PC-9 (cell line): ENCODE measurements at regions not wholly inside any gene's neighbourhood (a gene's known extent, or its start where the extent isn't known, plus 50 kb on each side); places are given as distances from the start of the nearest gene placed in this dataset.
A peak's percentile ranks its signal among the peaks of the same experiment; 100 is the strongest.
"Not testable (repeated sequence)": the region's sequence is repeated elsewhere in the genome, so short reads cannot be mapped to it uniquely, and the experiment has no call there.

Experiments
- BruUV-seq: library from RNA; stranded (reverse); fragments of 400-500 nt; replicated peaks from 2 replicates; lab custom pipeline; 2021; lab: Mats Ljungman, UMichigan
- CTCF ChIA-PET: fragments of 300-600 bp; sonication (Branson Sonifier 250); formaldehyde crosslinking; loops from one replicate; lab custom pipeline; 2022; ENCODE audit warnings: antibody characterized with exemption; lab: Charles Lee
- POLR2A ChIA-PET: fragments of 300-600 bp; sonication (Branson Sonifier 250); formaldehyde crosslinking; loops from one replicate; lab custom pipeline; 2022; ENCODE audit warnings: antibody characterized with exemption; ENCODE audit not compliant: unreplicated experiment; lab: Charles Lee
- DNase-seq, 2 experiments: peaks; one replicate each; pipeline versions ENCODE4 v3.0.0 to v3.0.0-alpha.2; 2015 to 2022; ENCODE audit warnings: mixed read lengths in 1 of 2
- H2AFZ ChIP-seq: fragments of 200-600 bp; sonication (generic); 2 replicates; pipeline ENCODE4 v1.8.1; 2017; ENCODE audit warnings: antibody characterized with exemption
- H3F3A ChIP-seq: fragments of 200-600 bp; sonication (generic); 2 replicates; pipeline ENCODE4 v1.8.1; 2017; ENCODE audit warnings: antibody characterized with exemption, mild to moderate bottlenecking, low read depth; ENCODE audit not compliant: insufficient read depth
- H3K27ac ChIP-seq: fragments of 200-600 bp; sonication (generic); 2 replicates; pipeline ENCODE4 v1.6.1; 2016; ENCODE audit warnings: mixed run types
- H3K27me3 ChIP-seq: fragments of 200-600 bp; sonication (generic); 2 replicates; pipeline ENCODE4 v1.6.1; 2016; ENCODE audit warnings: low read depth, mixed run types; ENCODE audit not compliant: insufficient read depth
- H3K36me3 ChIP-seq: fragments of 200-600 bp; sonication (generic); 2 replicates; pipeline ENCODE4 v1.6.1; 2016; ENCODE audit warnings: low read depth, mixed run types
- H3K4me1 ChIP-seq: fragments of 200-600 bp; sonication (generic); replicated peaks from 2 replicates; pipeline ENCODE4 v1.6.1; 2016; ENCODE audit warnings: mixed run types; ENCODE audit not compliant: insufficient read depth
- H3K4me2 ChIP-seq: fragments of 200-600 bp; sonication (generic); 2 replicates; pipeline ENCODE4 v1.6.1; 2017; ENCODE audit warnings: mixed run types
- H3K4me3 ChIP-seq: fragments of 200-600 bp; sonication (generic); 2 replicates; pipeline ENCODE4 v1.6.1; 2016; ENCODE audit warnings: mixed run types
- H3K79me2 ChIP-seq: fragments of 200-600 bp; sonication (generic); 2 replicates; pipeline ENCODE4 v1.6.1; 2017; ENCODE audit warnings: low read depth, mixed run types
- H3K9me2 ChIP-seq: fragments of 200-600 bp; sonication (generic); 2 replicates; pipeline ENCODE4 v1.8.1; 2017; ENCODE audit warnings: mild to moderate bottlenecking; ENCODE audit not compliant: insufficient read depth
- H3K9me3 ChIP-seq: fragments of 200-600 bp; sonication (generic); 2 replicates; pipeline ENCODE4 v1.8.1; 2016; ENCODE audit warnings: low read depth; ENCODE audit not compliant: insufficient read depth
- H4K20me1 ChIP-seq: fragments of 200-600 bp; sonication (generic); 2 replicates; pipeline ENCODE4 v1.8.1; 2017; ENCODE audit not compliant: insufficient read depth
- CTCF ChIP-seq: fragments of 200-600 bp; sonication (generic); conservative IDR thresholded peaks from 2 replicates; pipeline ENCODE4 v1.6.1; 2017; ENCODE audit warnings: mixed run types, antibody characterized with exemption, mild to moderate bottlenecking, moderate library complexity
- EZH2 ChIP-seq: fragments of 200-600 bp; sonication (generic); IDR thresholded peaks from 2 replicates; pipeline ENCODE4 v1.8.0; 2017; ENCODE audit warnings: antibody characterized with exemption, low read depth
- intact Hi-C: fragments of 100-400 bp; cut with micrococcal nuclease; formaldehyde crosslinking; loops from one replicate; pipeline ENCODE4 v1.10.0; 2022; ENCODE audit not compliant: unreplicated experiment

DNA sequence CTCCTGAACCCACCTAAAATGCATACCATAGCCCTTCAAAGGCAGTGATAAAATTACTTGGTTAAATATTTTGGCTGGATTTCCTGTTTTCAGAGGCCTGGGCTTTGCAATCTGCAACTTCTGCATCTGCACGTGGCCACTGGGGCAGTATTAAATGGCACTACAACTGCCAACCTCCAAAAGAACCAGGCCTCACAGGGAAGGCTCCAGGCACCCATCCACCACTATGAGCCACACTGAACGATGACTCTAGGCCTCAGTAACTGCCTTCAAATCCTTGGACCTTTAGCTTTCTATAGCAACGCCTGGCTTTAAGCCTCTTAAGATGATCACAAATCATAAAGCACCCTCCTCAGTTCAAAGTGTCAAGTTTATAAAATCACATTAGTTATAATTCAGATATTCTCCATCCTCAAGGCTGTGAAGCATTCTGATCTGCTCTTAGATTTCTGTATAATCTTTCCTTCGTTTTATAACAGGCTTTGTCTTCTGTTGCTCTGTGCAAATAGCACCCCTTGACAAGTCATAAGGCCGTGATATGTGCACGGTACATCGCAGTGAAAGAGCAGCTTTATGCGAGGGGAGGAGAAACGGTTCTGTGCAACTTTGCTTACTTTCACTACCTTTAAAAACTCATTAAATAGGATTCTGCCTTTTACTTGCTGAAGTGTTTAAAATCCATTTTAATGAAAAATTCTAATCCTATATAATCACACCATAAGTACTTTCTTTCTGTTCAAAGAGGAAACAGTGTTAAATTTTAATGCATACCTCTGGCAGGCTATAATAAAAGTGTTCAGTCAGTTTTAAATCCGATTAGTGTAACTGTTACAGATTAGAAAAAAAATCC, 196.4 kb upstream of the G2E3 start:
- H3K4me2 ChIP-seq: peak overlapping the region; percentile 67
- BruUV-seq: no TSS peak
- CTCF ChIA-PET: no interaction called here

GRCh38 chr14:30363219-30363880, 195.6 kb upstream of the G2E3 start:
- CTCF ChIA-PET, H3K4me1 ChIP-seq, H3K27ac ChIP-seq, H3K36me3 ChIP-seq, intact Hi-C loops, H3F3A ChIP-seq, BruUV-seq, H3K9me3 ChIP-seq, H3K27me3 ChIP-seq, DNase-seq, H3K9me2 ChIP-seq, H4K20me1 ChIP-seq, H3K79me2 ChIP-seq, POLR2A ChIA-PET: not testable (repeated sequence)
- H3K4me3 ChIP-seq: peak overlapping the region; percentile 52
- H3K4me2 ChIP-seq: peak overlapping the region; percentile 67
- peak overlapping the region; percentile 74 for H2AFZ ChIP-seq

More for the DNA sequence above, 196.4 kb upstream of the G2E3 start:
- no peak for DNase-seq
- Histone ChIP-seq H3K79me2 (no peaks in the 10 kb centered on the region), H3K4me3 (peak overlapping the region; percentile 52), H3K4me1 (no peaks in the 10 kb centered on the region), H3F3A (no peaks in the 10 kb centered on the region), H3K27me3 (no peaks in the 10 kb centered on the region), H3K27ac (no peak overlapping the region), H3K36me3 (no peaks in the 10 kb centered on the region), H4K20me1 (no peaks in the 10 kb centered on the region), H3K9me3 (no peaks in the 10 kb centered on the region), H2AFZ (peak overlapping the region; percentile 74), H3K9me2 (no peaks in the 10 kb centered on the region)
- POLR2A ChIA-PET: no interaction called here
- intact Hi-C loops: no loop called here
- TF ChIP-seq EZH2 (no peak), CTCF (no peak)

DNA sequence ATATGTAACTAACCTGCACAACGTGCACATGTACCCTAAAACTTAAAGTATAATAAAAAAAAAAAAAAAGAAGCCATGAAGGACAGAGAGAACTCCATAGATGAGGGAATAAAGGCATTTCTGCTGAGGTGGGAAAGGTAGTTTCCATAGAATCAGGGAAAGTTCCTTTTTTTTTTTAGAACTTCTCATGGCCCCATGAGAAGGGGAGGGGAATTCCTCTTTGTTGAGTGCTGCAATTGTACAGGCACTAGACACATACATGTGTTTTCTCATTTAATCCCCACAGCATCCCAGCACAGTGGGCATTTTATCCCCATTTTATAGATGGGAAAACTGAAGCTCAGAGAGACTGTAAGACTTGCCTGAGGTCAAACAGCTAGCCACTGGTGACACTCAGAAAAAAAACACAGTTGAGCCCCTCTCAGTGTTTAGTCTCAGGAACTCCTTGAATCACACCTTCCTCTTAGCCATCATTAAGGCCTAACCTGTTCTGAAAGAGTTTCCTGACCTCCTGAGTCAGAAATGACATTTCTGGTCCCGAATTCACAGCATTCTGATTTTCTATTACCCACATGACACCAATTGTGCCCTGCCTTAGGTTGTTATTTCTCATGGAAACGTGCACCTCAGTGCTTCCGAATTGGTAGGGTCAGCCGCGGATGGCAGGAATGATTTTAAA, 189.3 kb upstream of the G2E3 start:
- no peaks in the 10 kb centered on the region for H3K9me2 ChIP-seq
- no peak overlapping the region for H3K4me2 ChIP-seq
- no peaks in the 10 kb centered on the region for H3K4me1 ChIP-seq
- H3K36me3 ChIP-seq: no peaks in the 10 kb centered on the region
- H4K20me1 ChIP-seq: no peaks in the 10 kb centered on the region
- no peak for DNase-seq
- no peak overlapping the region for H3K27ac ChIP-seq
- no peaks in the 10 kb centered on the region for H3K9me3 ChIP-seq
- no TSS peak for BruUV-seq
- no peak for TF ChIP-seq CTCF
- TF ChIP-seq EZH2: no peak
- no peaks in the 10 kb centered on the region for H3F3A ChIP-seq
- intact Hi-C loops: no loop called here
- POLR2A ChIA-PET: no interaction called here
- no peaks in the 10 kb centered on the region for H3K27me3 ChIP-seq
- H3K4me3 ChIP-seq: no peak overlapping the region
- no peak overlapping the region for H2AFZ ChIP-seq
- H3K79me2 ChIP-seq: no peaks in the 10 kb centered on the region
- CTCF ChIA-PET: no interaction called here
